CD4-positive, alpha-beta T cell (primary cell): ENCODE measurements at regions not wholly inside any gene's neighbourhood (a gene's known extent, or its start where the extent isn't known, plus 50 kb on each side); places are given as distances from the start of the nearest gene placed in this dataset.

Experiments used
- ATAC-seq: fragments of 200-7000 bp; cut with Tn5 transposase; one replicate; pipeline ENCODE4 v1.10.0; 2022; ENCODE audit warnings: mild to moderate bottlenecking; ENCODE audit not compliant: poor library complexity
- CTCF ChIA-PET: fragments of 350-600 bp; sonication (Branson Sonifier 250); formaldehyde crosslinking; loops from one replicate; lab custom pipeline; 2021; ENCODE audit warnings: antibody characterized with exemption, inconsistent platforms; lab: Charles Lee
- POLR2A ChIA-PET: fragments of 350-600 bp; sonication (Branson Sonifier 250); formaldehyde crosslinking; loops from one replicate; lab custom pipeline; 2021; ENCODE audit warnings: antibody characterized with exemption, inconsistent platforms; lab: Charles Lee
- DNase-seq, 14 experiments: peaks; one replicate each; pipeline ENCODE4 v3.0.0-alpha.2; 2013 to 2020; ENCODE audit warnings: mixed read lengths in 2 of 14
- H3K27ac ChIP-seq, 2 donors: one replicate each; pipeline versions ENCODE4 v1.5.1 to v1.7.0; 2013; ENCODE audit warnings: low read length in 2 of 2, low read depth in 1 of 2, mild to moderate bottlenecking in 1 of 2
- H3K27me3 ChIP-seq, 2 experiments: 1 replicate in 1 of 2; 2 replicates in 1 of 2; pipeline versions ENCODE4 v1.6.1 to v1.7.0; 2013; ENCODE audit warnings: low read length in 2 of 2, control low read depth in 1 of 2, mild to moderate bottlenecking in 1 of 2, moderate library complexity in 1 of 2; ENCODE audit not compliant: insufficient read depth in 2 of 2, control insufficient read depth in 1 of 2
- H3K36me3 ChIP-seq: one replicate; pipeline ENCODE4 v1.6.1; 2013; ENCODE audit warnings: low read length, control low read depth; ENCODE audit not compliant: insufficient read depth
- H3K4me1 ChIP-seq: one replicate; pipeline ENCODE4 v1.6.1; 2013; ENCODE audit warnings: low read length, control low read depth; ENCODE audit not compliant: insufficient read depth
- H3K4me3 ChIP-seq: one replicate; pipeline ENCODE4 v1.5.1; 2013; ENCODE audit warnings: mild to moderate bottlenecking, low read length, moderate library complexity
- H3K9me3 ChIP-seq, 2 experiments: 1 replicate in 1 of 2; 2 replicates in 1 of 2; pipeline versions ENCODE4 v1.6.1 to v1.7.0; 2013; ENCODE audit warnings: low read length in 2 of 2, mild to moderate bottlenecking in 2 of 2, control low read depth in 1 of 2, moderate library complexity in 1 of 2; ENCODE audit not compliant: control insufficient read depth in 1 of 2, insufficient read depth in 1 of 2
- H3K27ac Mint-ChIP-seq: one replicate; pipeline ENCODE4 v1.8.0; 2020; ENCODE audit warnings: mixed read lengths
- H3K27me3 Mint-ChIP-seq: one replicate; pipeline ENCODE4 v1.8.0; 2021; ENCODE audit warnings: mixed read lengths
- H3K36me3 Mint-ChIP-seq: one replicate; pipeline ENCODE4 v1.8.0; 2021; ENCODE audit warnings: low read depth, mixed read lengths
- H3K4me1 Mint-ChIP-seq: one replicate; pipeline ENCODE4 v1.8.0; 2021; ENCODE audit warnings: low read depth, mixed read lengths
- H3K4me3 Mint-ChIP-seq: one replicate; pipeline ENCODE4 v1.8.0; 2020; ENCODE audit warnings: mild to moderate bottlenecking, mixed read lengths
- H3K9me3 Mint-ChIP-seq: one replicate; pipeline ENCODE4 v1.8.0; 2020; ENCODE audit warnings: mixed read lengths
- CTCF ChIP-seq: fragments of 200-600 bp; IDR thresholded peaks from one replicate; pipeline ENCODE4 v1.8.0; 2022; ENCODE audit warnings: antibody characterized with exemption, mild to moderate bottlenecking
- intact Hi-C, 2 experiments: fragments of 100-400 bp; cut with DNase I in 1 of 2; cut with micrococcal nuclease in 1 of 2; formaldehyde crosslinking; loops; one replicate each; pipeline versions ENCODE4 v1.15.1 to v1.9.0; 2023 to 2025; cut with DNase I, micrococcal nuclease

DNA sequence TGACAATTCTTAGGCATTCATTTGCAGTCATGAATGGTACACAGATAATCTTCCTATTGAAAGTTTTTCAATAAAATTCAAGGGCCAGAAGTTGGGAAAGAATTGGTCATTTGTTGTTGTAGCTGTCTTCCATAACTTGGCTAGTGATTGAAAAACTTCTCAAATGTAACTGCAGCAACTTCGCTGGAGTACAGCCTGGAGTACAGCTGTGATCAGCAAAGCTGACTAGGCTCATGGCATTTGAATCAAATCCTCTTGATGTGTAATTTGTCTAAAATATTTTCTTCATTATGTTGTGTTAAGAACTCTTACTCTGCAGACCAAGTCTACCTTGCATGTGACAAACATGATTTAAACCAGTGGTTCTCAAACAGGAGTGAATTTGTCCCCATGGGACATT is 226.5 kb upstream of the STEAP1 start:
- POLR2A ChIA-PET: no interaction called here
- intact Hi-C loops: no loop called here
- Histone ChIP-seq H3K4me3 (no peak overlapping the region), H3K27ac (no peak overlapping the region), H3K27me3 (no peaks in the 10 kb centered on the region), H3K9me3 (no peaks in the 10 kb centered on the region), H3K36me3 (no peaks in the 10 kb centered on the region), H3K4me1 (no peaks in the 10 kb centered on the region)
- H3K9me3 Mint-ChIP-seq: peaks cover 3% of the 10 kb centered on the region
- no peaks in the 10 kb centered on the region for H3K36me3 Mint-ChIP-seq
- H3K27me3 Mint-ChIP-seq: no peaks in the 10 kb centered on the region
- DNase-seq: no peak
- no peak for TF ChIP-seq CTCF
- ATAC-seq: no peak
- no peak overlapping the region for H3K4me3 Mint-ChIP-seq
- H3K4me1 Mint-ChIP-seq: no peaks in the 10 kb centered on the region
- CTCF ChIA-PET: no interaction called here
- H3K27ac Mint-ChIP-seq: no peak overlapping the region

DNA sequence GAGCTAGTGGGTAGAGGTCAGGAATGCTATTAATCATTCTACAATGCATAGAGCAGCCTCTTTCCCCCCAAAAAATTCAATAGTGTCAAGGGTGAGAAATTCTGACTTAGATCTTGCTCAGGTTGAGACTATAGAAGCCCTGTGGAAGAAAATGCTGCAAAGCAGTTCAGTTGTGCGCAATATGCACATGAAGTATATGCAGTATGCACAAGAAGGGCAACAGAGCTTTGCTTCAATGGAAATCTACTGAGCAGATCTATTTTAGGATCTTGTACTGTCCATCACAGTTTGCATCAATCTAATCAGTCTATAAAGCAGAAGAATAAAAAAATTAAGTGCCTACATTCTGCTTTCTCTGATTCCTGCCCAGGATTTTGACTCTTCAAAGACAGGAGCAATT is 225.8 kb upstream of the STEAP1 start:
- H3K4me3 ChIP-seq: no peak overlapping the region
- H3K27me3 Mint-ChIP-seq: no peaks in the 10 kb centered on the region

DNA sequence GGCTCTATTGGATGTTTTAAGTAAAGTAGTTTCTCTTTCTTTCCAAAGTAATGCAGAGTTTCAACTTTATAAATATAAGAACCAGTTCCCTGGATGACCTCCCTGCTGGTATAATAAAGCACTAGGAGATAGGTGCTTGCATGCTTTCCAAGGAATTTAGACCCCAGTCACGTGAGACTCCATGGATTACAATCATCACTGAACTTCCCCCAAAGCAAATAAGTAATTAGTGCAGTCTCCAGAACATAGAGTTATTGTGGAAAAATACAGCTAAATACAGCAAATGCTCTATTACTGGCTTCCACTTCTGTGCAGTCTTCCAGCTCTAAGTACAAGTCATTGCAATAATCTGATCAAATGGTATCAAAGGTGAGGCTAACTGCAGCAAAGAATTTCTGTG is 220.2 kb upstream of the STEAP1 start:
- POLR2A ChIA-PET: no interaction called here
- no peak for DNase-seq
- CTCF ChIA-PET: no interaction called here
- no peaks in the 10 kb centered on the region for H3K36me3 Mint-ChIP-seq
- no peak for TF ChIP-seq CTCF
- no peaks in the 10 kb centered on the region for H3K27me3 ChIP-seq
- H3K36me3 ChIP-seq: no peaks in the 10 kb centered on the region
- ATAC-seq: no peak
- H3K9me3 Mint-ChIP-seq: peaks cover 3% of the 10 kb centered on the region
- intact Hi-C loops: no loop called here
- H3K4me3 Mint-ChIP-seq: no peak overlapping the region
- no peaks in the 10 kb centered on the region for H3K27me3 Mint-ChIP-seq
- peaks cover 0 to 9% of the 10 kb centered on the region in 2 experiments for H3K9me3 ChIP-seq
- H3K27ac Mint-ChIP-seq: no peak overlapping the region
- H3K4me3 ChIP-seq: no peak overlapping the region
- no peak overlapping the region for H3K27ac ChIP-seq
- no peaks in the 10 kb centered on the region for H3K4me1 ChIP-seq
- H3K4me1 Mint-ChIP-seq: no peaks in the 10 kb centered on the region

More for the DNA sequence above, 225.8 kb upstream of the STEAP1 start:
- no peak overlapping the region for H3K27ac Mint-ChIP-seq
- POLR2A ChIA-PET: no interaction called here
- no peak for TF ChIP-seq CTCF
- H3K4me1 Mint-ChIP-seq: no peaks in the 10 kb centered on the region
- CTCF ChIA-PET: no interaction called here
- no peaks in the 10 kb centered on the region for H3K4me1 ChIP-seq
- no peaks in the 10 kb centered on the region for H3K36me3 ChIP-seq
- H3K27me3 ChIP-seq: no peaks in the 10 kb centered on the region
- ATAC-seq (no peak), DNase-seq (no peak)
- H3K4me3 Mint-ChIP-seq: no peak overlapping the region
- intact Hi-C loops: no loop called here
- no peaks in the 10 kb centered on the region for H3K36me3 Mint-ChIP-seq
- peaks cover 3% of the 10 kb centered on the region for H3K9me3 Mint-ChIP-seq
- no peaks in the 10 kb centered on the region for H3K9me3 ChIP-seq
- no peak overlapping the region for H3K27ac ChIP-seq
